Transverse colon (tissue), 3 donors: ENCODE measurements at regions not wholly inside any gene's neighbourhood (a gene's known extent, or its start where the extent isn't known, plus 50 kb on each side); places are given as distances from the start of the nearest gene placed in this dataset.

Source experiments
- CTCF ChIP-seq, 5 experiments: fragments of 200-600 bp in 3 of 5; fragments of 450-650 bp in 2 of 5; sonication (generic) in 3 of 5; IDR thresholded peaks; 1 replicate in 2 of 5; 2 replicates in 3 of 5; pipeline ENCODE4 v1.5.1; 2016 to 2017; ENCODE audit warnings: antibody characterized with exemption in 5 of 5, inconsistent platforms in 3 of 5, mild to moderate bottlenecking in 2 of 5, moderate library complexity in 1 of 5
- POLR2A ChIP-seq: fragments of 450-650 bp; IDR thresholded peaks from one replicate; pipeline ENCODE4 v1.6.1; 2016; ENCODE audit warnings: antibody characterized with exemption, mild to moderate bottlenecking, moderate library complexity

- no peak for TF ChIP-seq CTCF (IDR thresholded peaks at IDR 0.05)
- TF ChIP-seq POLR2A = no peak
Observed at GRCh38 chr16:79359082-79359481, 241.5 kb downstream of the MAF start.
